ENCODE measurements at regions not wholly inside any gene's neighbourhood (a gene's known extent, or its start where the extent isn't known, plus 50 kb on each side); places are given as distances from the start of the nearest gene placed in this dataset.

GRCh38 chr14:66360366-66360926 is 125.7 kb upstream of the CCDC196 start:
- no peak overlapping the region for H3K27ac ChIP-seq
- TF ChIP-seq ZFX (IDR thresholded peaks at IDR 0.05) (no peak), CTCF (conservative IDR thresholded peaks at IDR 0.05) (no peak)

- no peak overlapping the region for H3K27ac ChIP-seq
- no peak for TF ChIP-seq ZFX (IDR thresholded peaks at IDR 0.05)
- no peak for TF ChIP-seq CTCF (conservative IDR thresholded peaks at IDR 0.05)
These were observed 125.2 kb upstream of the CCDC196 start for GRCh38 chr14:66361013-66361412.

- TF ChIP-seq CTCF (conservative IDR thresholded peaks at IDR 0.05) (no peak), ZFX (IDR thresholded peaks at IDR 0.05) (no peak)
- no peak overlapping the region for H3K27ac ChIP-seq
These were observed 120.8 kb upstream of the CCDC196 start for GRCh38 chr14:66365388-66365787.

- TF ChIP-seq CTCF (conservative IDR thresholded peaks at IDR 0.05) (no peak), ZFX (IDR thresholded peaks at IDR 0.05) (no peak)
- no peak overlapping the region for H3K27ac ChIP-seq
These were observed 116.9 kb upstream of the CCDC196 start for GRCh38 chr14:66369157-66369697.

- TF ChIP-seq ZFX (IDR thresholded peaks at IDR 0.05) = no peak
- no peak for TF ChIP-seq CTCF (conservative IDR thresholded peaks at IDR 0.05)
- no peak overlapping the region for H3K27ac ChIP-seq
These were observed 114.4 kb upstream of the CCDC196 start for GRCh38 chr14:66371776-66372175.

GRCh38 chr14:66375046-66375964 is 110.9 kb upstream of the CCDC196 start:
- no peak for TF ChIP-seq ZFX (IDR thresholded peaks at IDR 0.05)
- TF ChIP-seq CTCF (conservative IDR thresholded peaks at IDR 0.05) = no peak
- H3K27ac ChIP-seq = no peak overlapping the region

GRCh38 chr14:66377574-66377973 is 108.6 kb upstream of the CCDC196 start:
- TF ChIP-seq CTCF (conservative IDR thresholded peaks at IDR 0.05) (no peak), ZFX (IDR thresholded peaks at IDR 0.05) (no peak)
- no peak overlapping the region for H3K27ac ChIP-seq
